Suppressor macrophage treated with lipopolysaccharide for 4 hours (primary cell): ENCODE measurements at regions not wholly inside any gene's neighbourhood (a gene's known extent, or its start where the extent isn't known, plus 50 kb on each side); places are given as distances from the start of the nearest gene placed in this dataset.

Source experiments
- DNase-seq: peaks from one replicate; pipeline ENCODE4 v3.0.0-alpha.2; 2020

- DNase-seq = no peak
Measured at GRCh38 chr17:77343031-77343800, 202.4 kb downstream of the SEC14L1 start.

- DNase-seq = no peak
Measured at GRCh38 chr17:77344038-77344437, 203.3 kb downstream of the SEC14L1 start.

- DNase-seq = no peak
Measured at GRCh38 chr17:77345260-77345910, 204.6 kb downstream of the SEC14L1 start.

- no peak for DNase-seq
Measured at GRCh38 chr17:77346765-77347164, 206.0 kb downstream of the SEC14L1 start.

GRCh38 chr17:77347544-77347943 lies 206.8 kb downstream of the SEC14L1 start:
- DNase-seq = no peak

GRCh38 chr17:77349976-77350830 lies 209.4 kb downstream of the SEC14L1 start:
- no peak for DNase-seq

- no peak for DNase-seq
Measured at GRCh38 chr17:77352441-77352840, 211.7 kb downstream of the SEC14L1 start.

GRCh38 chr17:77352996-77353395 lies 212.2 kb downstream of the SEC14L1 start:
- DNase-seq = no peak

- DNase-seq = no peak
Measured at GRCh38 chr17:77353684-77354419, 213.1 kb downstream of the SEC14L1 start.

- DNase-seq = no peak
Measured at GRCh38 chr17:77354420-77354669, 213.6 kb downstream of the SEC14L1 start.

GRCh38 chr17:77354670-77355455 lies 214.1 kb downstream of the SEC14L1 start:
- DNase-seq = no peak

- no peak for DNase-seq
Measured at GRCh38 chr17:77356109-77356689, 215.4 kb downstream of the SEC14L1 start.

GRCh38 chr17:77356690-77357201 lies 216.0 kb downstream of the SEC14L1 start:
- no peak for DNase-seq

GRCh38 chr17:77358801-77359200 lies 218.0 kb downstream of the SEC14L1 start:
- DNase-seq = no peak

- DNase-seq = no peak
Measured at GRCh38 chr17:77359236-77359635, 218.5 kb downstream of the SEC14L1 start.

- DNase-seq = no peak
Measured at GRCh38 chr17:77361986-77362620, 221.3 kb downstream of the SEC14L1 start.

GRCh38 chr17:77363821-77364361 lies 223.1 kb downstream of the SEC14L1 start:
- no peak for DNase-seq

GRCh38 chr17:77364381-77364911 lies 223.7 kb downstream of the SEC14L1 start:
- no peak for DNase-seq

- no peak for DNase-seq
Measured at GRCh38 chr17:77364941-77365583, 224.3 kb downstream of the SEC14L1 start.

- peak; percentile 63 for DNase-seq
Measured at GRCh38 chr17:77365584-77366186, 224.9 kb downstream of the SEC14L1 start.
